PFSK-1 (cell line): ENCODE measurements at regions not wholly inside any gene's neighbourhood (a gene's known extent, or its start where the extent isn't known, plus 50 kb on each side); places are given as distances from the start of the nearest gene placed in this dataset.

Source experiments
- FOXP2 ChIP-seq: optimal IDR thresholded peaks from 2 replicates; pipeline ENCODE3; 2011; ENCODE audit warnings: borderline replicate concordance, control low read depth, inconsistent platforms; ENCODE audit not compliant: insufficient read depth; ENCODE audit errors: extremely low read length, extremely low read depth
- POLR2AphosphoS5 ChIP-seq: IDR thresholded peaks from 2 replicates; pipeline ENCODE4 v1.6.1; 2012; ENCODE audit warnings: low read depth, mild to moderate bottlenecking, control low read depth, low read length, moderate library complexity
- REST ChIP-seq, 2 experiments: IDR thresholded peaks; 2 replicates each; pipeline versions ENCODE4 v1.6.1 to v1.8.0; 2011 to 2012; ENCODE audit warnings: low read depth in 2 of 2, low read length in 2 of 2, control low read depth in 1 of 2, inconsistent platforms in 1 of 2, mild to moderate bottlenecking in 1 of 2, moderate library complexity in 1 of 2; ENCODE audit not compliant: insufficient read depth in 1 of 2
- SIN3A ChIP-seq: IDR thresholded peaks from 2 replicates; pipeline ENCODE4 v1.6.1; 2012; ENCODE audit warnings: mild to moderate bottlenecking, low read length, moderate library complexity, borderline replicate concordance; ENCODE audit not compliant: insufficient read depth
- TAF1 ChIP-seq: IDR thresholded peaks from 2 replicates; pipeline ENCODE4 v1.6.1; 2012; ENCODE audit warnings: low read length, control low read depth, borderline replicate concordance; ENCODE audit not compliant: insufficient read depth

GRCh38 chr6:3520281-3521230, 63.7 kb upstream of the SLC22A23 start:
- TF ChIP-seq TAF1 (no peak), SIN3A (no peak)

GRCh38 chr6:3518356-3519190, 61.7 kb upstream of the SLC22A23 start:
- TF ChIP-seq TAF1 (no peak), REST (IDR thresholded peaks at IDR 0.05; ENCODE audit: insufficient read depth in 1 of 2, low read depth in 2 of 2, low read length in 2 of 2) (no peak), POLR2AphosphoS5 (no peak), SIN3A (no peak), FOXP2 (no peak)

GRCh38 chr6:3517350-3517749, 60.5 kb upstream of the SLC22A23 start:
- TF ChIP-seq REST (IDR thresholded peaks at IDR 0.05; ENCODE audit: insufficient read depth in 1 of 2, low read depth in 2 of 2, low read length in 2 of 2): no peak
- TF ChIP-seq POLR2AphosphoS5: no peak
- no peak for TF ChIP-seq SIN3A
- no peak for TF ChIP-seq FOXP2
- TF ChIP-seq TAF1: no peak

GRCh38 chr6:3516092-3516491, 59.2 kb upstream of the SLC22A23 start:
- no peak for TF ChIP-seq REST (IDR thresholded peaks at IDR 0.05; ENCODE audit: insufficient read depth in 1 of 2, low read depth in 2 of 2, low read length in 2 of 2)
- TF ChIP-seq TAF1: no peak
- TF ChIP-seq POLR2AphosphoS5: no peak
- no peak for TF ChIP-seq FOXP2
- no peak for TF ChIP-seq SIN3A

- TF ChIP-seq FOXP2: no peak
- no peak for TF ChIP-seq POLR2AphosphoS5
- no peak for TF ChIP-seq TAF1
- no peak for TF ChIP-seq SIN3A
- TF ChIP-seq REST (IDR thresholded peaks at IDR 0.05; ENCODE audit: insufficient read depth in 1 of 2, low read depth in 2 of 2, low read length in 2 of 2): no peak
Observed at GRCh38 chr6:3515669-3516068, 58.8 kb upstream of the SLC22A23 start.
